NCI-H1436 (cell line): ENCODE measurements at regions not wholly inside any gene's neighbourhood (a gene's known extent, or its start where the extent isn't known, plus 50 kb on each side); places are given as distances from the start of the nearest gene placed in this dataset.
"Not testable (repeated sequence)": the region's sequence is repeated elsewhere in the genome, so short reads cannot be mapped to it uniquely, and the experiment has no call there.

Experiments used
- DNase-seq: peaks from one replicate; lab custom pipeline; 2025; lab: John Stamatoyannopoulos, UW

- not testable (repeated sequence) for DNase-seq
These were observed 56.2 kb upstream of the TFPI start for GRCh38 chr2:187610450-187610849.

DNA sequence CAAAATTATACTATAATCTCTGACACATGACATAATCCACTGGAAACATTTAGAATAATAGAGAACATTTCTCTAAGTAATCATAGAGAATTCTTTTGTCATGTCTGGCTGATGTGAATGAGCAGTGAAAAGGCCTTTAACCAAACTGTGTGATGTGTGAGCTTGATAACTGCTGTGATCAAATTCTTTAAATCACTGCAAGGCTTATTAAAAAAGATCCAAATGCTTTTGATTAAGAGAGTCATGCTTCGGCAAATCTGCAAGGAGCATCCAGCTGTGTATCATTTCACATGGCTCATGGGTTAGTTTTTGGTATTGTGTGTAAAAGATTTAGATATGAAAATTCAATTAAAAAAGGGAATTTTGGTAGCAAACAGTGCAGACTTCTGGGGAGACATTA is 58.6 kb upstream of the TFPI start:
- DNase-seq, result no peak

- DNase-seq, result no peak
These were observed 60.5 kb upstream of the TFPI start for GRCh38 chr2:187614756-187615155.

DNA sequence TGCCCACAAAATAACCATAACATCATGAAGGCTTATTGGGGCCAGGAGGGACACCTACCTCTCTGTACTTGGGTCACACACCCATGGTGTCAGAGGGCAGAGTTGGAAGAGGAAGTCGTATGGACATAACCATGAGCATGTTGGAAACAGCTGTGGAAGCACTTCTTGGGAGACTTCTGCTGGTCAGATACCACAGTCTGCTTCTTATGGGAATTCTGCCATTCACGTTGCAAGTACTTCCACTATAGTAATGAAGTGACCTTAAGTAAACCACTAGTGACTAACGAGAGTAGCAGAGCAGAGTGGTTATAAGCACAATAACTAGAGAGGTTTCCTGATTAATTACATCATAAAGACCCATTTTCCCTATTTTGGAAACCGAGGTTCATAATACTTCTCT is 61.1 kb upstream of the TFPI start:
- DNase-seq, result no peak

DNA sequence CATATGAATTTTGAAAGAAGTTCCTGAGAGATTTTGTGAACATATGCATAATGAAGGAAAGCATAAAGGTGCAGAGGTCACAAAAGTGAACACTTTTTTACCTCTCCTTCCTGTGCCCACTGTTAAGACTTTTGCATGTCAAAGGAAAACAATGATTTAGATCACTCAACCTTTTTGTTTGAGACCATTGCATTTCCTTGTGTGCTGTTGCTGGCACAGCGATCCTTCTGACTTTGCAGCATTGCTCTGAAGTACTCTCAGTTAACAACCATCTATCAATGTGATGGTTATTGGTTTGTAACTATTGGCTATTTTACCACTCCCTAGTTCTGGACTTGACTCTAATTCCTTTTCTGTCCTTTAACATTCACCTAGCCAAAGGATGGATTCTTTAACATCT is 61.7 kb upstream of the TFPI start:
- DNase-seq, result no peak

- DNase-seq, result no peak
These were observed 62.9 kb upstream of the TFPI start for GRCh38 chr2:187617120-187617519.

DNA sequence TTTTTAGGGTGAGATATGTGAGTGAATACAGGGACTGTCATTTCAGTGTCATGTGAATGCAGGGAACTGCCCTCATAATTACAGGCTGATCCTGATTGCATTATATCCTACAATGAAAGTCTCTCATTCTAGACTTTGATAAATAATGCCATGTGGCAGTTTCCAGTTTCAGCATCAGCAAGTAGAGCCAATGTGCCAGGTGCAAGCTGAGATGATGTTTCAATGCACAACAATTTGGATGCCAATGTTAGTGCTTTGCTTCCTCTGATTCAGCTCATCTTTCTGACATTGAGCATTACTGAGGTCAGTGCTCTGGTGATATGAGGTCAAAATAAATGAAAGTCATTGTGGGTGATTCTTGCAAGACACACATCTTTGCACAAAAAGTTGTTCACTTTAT is 63.7 kb upstream of the TFPI start:
- DNase-seq, result no peak

GRCh38 chr2:187618813-187619212 is 64.6 kb upstream of the TFPI start:
- DNase-seq, result no peak

GRCh38 chr2:187627153-187627552 is 72.9 kb upstream of the TFPI start:
- DNase-seq, result no peak

DNA sequence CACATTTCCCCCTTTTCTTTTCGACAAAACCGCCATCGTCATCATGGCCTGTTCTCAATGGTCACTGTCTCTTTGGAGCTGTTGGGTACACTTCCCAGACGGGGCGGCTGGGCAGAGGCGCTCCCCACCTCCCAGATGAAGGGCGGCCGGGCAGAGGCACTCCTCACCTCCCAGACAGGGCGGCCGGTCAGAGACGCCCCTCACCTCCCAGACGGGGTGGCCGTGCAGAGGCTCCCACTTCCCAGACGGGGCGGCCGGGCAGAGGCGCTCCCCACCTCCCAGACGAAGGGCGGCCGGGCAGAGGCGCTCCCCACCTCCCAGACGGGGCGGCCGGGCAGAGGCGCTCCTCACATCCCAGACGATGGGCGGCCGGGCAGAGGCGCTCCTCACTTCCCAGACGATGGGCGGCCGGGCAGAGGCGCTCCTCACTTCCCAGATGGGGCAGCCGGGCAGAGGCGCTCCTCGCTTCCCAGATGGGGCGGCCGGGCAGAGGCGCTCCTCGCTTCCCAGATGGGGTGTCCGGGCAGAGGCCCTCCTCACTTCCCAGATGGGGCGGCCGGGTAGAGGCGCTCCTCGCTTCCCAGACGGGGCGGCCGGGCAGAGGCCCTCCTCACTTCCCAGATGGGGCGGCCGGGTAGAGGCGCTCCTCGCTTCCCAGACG is 82.6 kb upstream of the TFPI start:
- not testable (repeated sequence) for DNase-seq

DNA sequence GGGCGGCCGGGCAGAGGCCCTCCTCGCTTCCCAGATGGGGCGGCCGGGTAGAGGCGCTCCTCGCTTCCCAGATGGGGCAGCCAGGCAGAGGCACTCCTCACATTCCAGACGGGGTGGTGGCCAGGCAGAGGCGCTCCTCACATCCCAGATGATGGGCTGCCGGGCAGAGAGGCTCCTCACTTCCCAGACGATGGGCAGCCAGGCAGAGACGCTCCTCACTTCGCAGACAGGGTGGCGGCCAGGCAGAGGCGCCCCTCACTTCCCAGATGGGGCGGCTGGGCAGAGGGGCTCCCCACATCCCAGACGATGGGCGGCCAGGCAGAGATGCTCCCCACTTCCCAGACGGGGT is 83.1 kb upstream of the TFPI start:
- not testable (repeated sequence) for DNase-seq

DNA sequence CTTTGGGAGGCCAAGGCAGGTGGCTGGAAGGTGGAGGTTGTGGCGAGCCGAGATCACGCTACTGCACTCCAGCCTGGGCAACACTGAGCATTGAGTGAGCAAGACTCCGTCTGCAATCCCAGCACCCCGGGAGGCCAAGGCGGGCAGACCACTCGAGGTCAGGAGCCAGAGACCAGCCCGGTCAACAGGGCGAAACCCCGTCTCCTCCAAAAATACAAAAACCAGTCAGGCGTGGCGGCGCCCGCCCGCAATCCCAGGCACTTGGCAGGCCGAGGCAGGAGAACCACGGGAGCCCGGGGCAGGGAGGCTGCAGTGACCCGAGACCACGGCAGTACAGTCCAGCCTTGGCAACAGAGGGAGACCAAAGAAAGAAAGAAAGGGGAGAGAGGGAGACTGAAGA is 83.5 kb upstream of the TFPI start:
- DNase-seq, result not testable (repeated sequence)

GRCh38 chr2:187638840-187639239 is 84.6 kb upstream of the TFPI start:
- DNase-seq, result no peak

- DNase-seq, result no peak
These were observed 86.8 kb upstream of the TFPI start for GRCh38 chr2:187640926-187641510.

DNA sequence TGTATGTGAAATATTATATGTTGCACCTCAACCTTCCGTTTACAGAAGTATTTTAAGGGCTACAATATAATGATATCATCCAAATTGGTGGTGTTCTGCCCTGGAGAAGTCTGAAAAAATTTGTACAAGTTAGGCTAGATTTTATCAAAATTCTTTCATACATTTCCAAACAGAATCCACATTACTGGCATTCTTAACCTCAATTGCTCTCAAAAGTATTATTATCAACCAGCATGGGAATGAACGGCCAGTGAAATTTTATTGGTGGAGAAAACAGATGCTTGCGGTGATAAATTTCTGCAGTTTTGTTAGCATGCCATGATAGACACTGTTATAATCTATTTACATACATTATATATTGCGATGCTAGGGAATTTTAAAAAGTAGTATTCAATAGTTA is 88.3 kb upstream of the TFPI start:
- DNase-seq, result no peak

GRCh38 chr2:187644486-187644885 is 90.3 kb upstream of the TFPI start:
- no peak for DNase-seq

- no peak for DNase-seq
These were observed 90.7 kb upstream of the TFPI start for GRCh38 chr2:187644981-187645380.

- DNase-seq, result no peak
These were observed 92.3 kb upstream of the TFPI start for GRCh38 chr2:187646556-187646955.

GRCh38 chr2:187654535-187654934 is 100.3 kb upstream of the TFPI start:
- DNase-seq, result peak; percentile 50

DNA sequence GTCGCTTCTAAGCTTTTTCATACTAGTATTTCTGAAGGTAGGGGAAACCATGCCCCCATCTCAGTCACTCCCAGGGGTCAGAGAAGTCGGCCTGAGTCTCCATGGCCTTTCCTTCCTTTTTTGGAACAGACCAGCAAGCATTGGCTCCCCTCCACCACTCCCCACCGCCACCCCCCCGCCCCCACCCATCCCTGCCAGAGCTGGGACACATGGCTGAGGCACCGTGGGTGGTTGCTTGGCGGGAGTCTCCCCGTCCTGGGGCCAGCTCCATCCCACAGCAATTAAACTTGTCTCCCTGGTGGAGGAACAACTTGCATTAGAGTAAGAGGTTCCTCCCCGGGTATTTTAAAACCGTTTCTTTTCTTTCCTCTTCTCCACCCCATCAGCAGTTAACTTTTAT is 100.8 kb upstream of the TFPI start:
- no peak for DNase-seq

GRCh38 chr2:187656123-187656522 is 101.9 kb upstream of the TFPI start:
- DNase-seq, result no peak

GRCh38 chr2:187658952-187659525 is 104.8 kb upstream of the TFPI start:
- no peak for DNase-seq

GRCh38 chr2:187676050-187676449 is 121.8 kb upstream of the TFPI start:
- not testable (repeated sequence) for DNase-seq

- no peak for DNase-seq
These were observed 125.2 kb upstream of the TFPI start for GRCh38 chr2:187679454-187679853.
